OCI-LY7 (cell line): ENCODE measurements at regions not wholly inside any gene's neighbourhood (a gene's known extent, or its start where the extent isn't known, plus 50 kb on each side); places are given as distances from the start of the nearest gene placed in this dataset.

Source experiments
- EZH2phosphoT487 ChIP-seq: fragments of 200-600 bp; sonication (generic); IDR thresholded peaks from 2 replicates; pipeline ENCODE4 v1.6.1; 2018; ENCODE audit warnings: low read depth, borderline replicate concordance, mild to moderate bottlenecking, mixed run types, antibody characterized with exemption, low read length, moderate library complexity, mixed read lengths
- TF ChIP-seq, protein P1 (sequence below): fragments of 200-600 bp; sonication (generic); conservative IDR thresholded peaks from 2 replicates; pipeline ENCODE4 v1.5.1; 2014; ENCODE audit warnings: mild to moderate bottlenecking, antibody characterized with exemption, low read length, moderate library complexity, mixed read lengths

GRCh38 chr17:55629995-55630394, 92.7 kb downstream of the TMEM100 start:
- TF ChIP-seq, protein P1, sequence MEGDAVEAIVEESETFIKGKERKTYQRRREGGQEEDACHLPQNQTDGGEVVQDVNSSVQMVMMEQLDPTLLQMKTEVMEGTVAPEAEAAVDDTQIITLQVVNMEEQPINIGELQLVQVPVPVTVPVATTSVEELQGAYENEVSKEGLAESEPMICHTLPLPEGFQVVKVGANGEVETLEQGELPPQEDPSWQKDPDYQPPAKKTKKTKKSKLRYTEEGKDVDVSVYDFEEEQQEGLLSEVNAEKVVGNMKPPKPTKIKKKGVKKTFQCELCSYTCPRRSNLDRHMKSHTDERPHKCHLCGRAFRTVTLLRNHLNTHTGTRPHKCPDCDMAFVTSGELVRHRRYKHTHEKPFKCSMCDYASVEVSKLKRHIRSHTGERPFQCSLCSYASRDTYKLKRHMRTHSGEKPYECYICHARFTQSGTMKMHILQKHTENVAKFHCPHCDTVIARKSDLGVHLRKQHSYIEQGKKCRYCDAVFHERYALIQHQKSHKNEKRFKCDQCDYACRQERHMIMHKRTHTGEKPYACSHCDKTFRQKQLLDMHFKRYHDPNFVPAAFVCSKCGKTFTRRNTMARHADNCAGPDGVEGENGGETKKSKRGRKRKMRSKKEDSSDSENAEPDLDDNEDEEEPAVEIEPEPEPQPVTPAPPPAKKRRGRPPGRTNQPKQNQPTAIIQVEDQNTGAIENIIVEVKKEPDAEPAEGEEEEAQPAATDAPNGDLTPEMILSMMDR: no peak
- no peak for TF ChIP-seq EZH2phosphoT487
